WTC11 (cell line): ENCODE measurements at regions not wholly inside any gene's neighbourhood (a gene's known extent, or its start where the extent isn't known, plus 50 kb on each side); places are given as distances from the start of the nearest gene placed in this dataset.

ENCODE experiments used
- ATAC-seq: fragments of 200-7000 bp; cut with Tn5 transposase; 2 replicates; pipeline ENCODE4 v1.10.0; 2021; ENCODE audit warnings: mild to moderate bottlenecking, moderate library complexity
- CTCF ChIA-PET: fragments of 300-600 bp; sonication (Branson Sonifier 250); formaldehyde crosslinking; loops from one replicate; lab custom pipeline; 2021; ENCODE audit warnings: antibody characterized with exemption; lab: Charles Lee
- POLR2A ChIA-PET: fragments of 350-600 bp; sonication (Branson Sonifier 250); formaldehyde crosslinking; loops from one replicate; lab custom pipeline; 2021; ENCODE audit warnings: antibody characterized with exemption; lab: Charles Lee
- DNase-seq: peaks from one replicate; pipeline ENCODE4 v3.0.0; 2021; ENCODE audit warnings: low spot score
- H3K27ac Mint-ChIP-seq: 2 replicates; pipeline ENCODE4 v1.8.0; 2021; ENCODE audit warnings: mixed read lengths
- H3K27me3 Mint-ChIP-seq: 2 replicates; pipeline ENCODE4 v1.8.0; 2021; ENCODE audit warnings: low read depth, mild to moderate bottlenecking, moderate library complexity, mixed read lengths
- H3K36me3 Mint-ChIP-seq: 2 replicates; pipeline ENCODE4 v1.8.0; 2021; ENCODE audit warnings: mixed read lengths
- H3K4me1 Mint-ChIP-seq: 2 replicates; pipeline ENCODE4 v1.8.0; 2022; ENCODE audit warnings: mixed read lengths
- H3K4me3 Mint-ChIP-seq: 2 replicates; pipeline ENCODE4 v1.8.0; 2021; ENCODE audit warnings: mild to moderate bottlenecking, moderate library complexity, mixed read lengths
- H3K9me3 Mint-ChIP-seq: 2 replicates; pipeline ENCODE4 v1.8.0; 2021; ENCODE audit warnings: mixed read lengths
- ATF2 ChIP-seq: sonication (generic); formaldehyde crosslinking; IDR thresholded peaks from 2 replicates; pipeline ENCODE4 v1.8.1; 2022; ENCODE audit warnings: low read depth, missing genetic modification reagents, borderline replicate concordance
- E2F4 ChIP-seq: sonication (generic); formaldehyde crosslinking; IDR thresholded peaks from 2 replicates; pipeline ENCODE4 v1.8.1; 2022; ENCODE audit warnings: low read depth, mild to moderate bottlenecking, moderate library complexity, missing genetic modification reagents, borderline replicate concordance
- FOXK1 ChIP-seq: sonication (generic); formaldehyde crosslinking; IDR thresholded peaks from 2 replicates; pipeline ENCODE4 v1.8.0; 2022; ENCODE audit warnings: mild to moderate bottlenecking, moderate library complexity, missing genetic modification reagents
- NFATC4 ChIP-seq: fragments of 250-450 bp; sonication (Bioruptor Pico); IDR thresholded peaks from 2 replicates; pipeline ENCODE4 v1.9.0; 2021; ENCODE audit warnings: mild to moderate bottlenecking
- NR1H2 ChIP-seq: sonication (generic); formaldehyde crosslinking; IDR thresholded peaks from 2 replicates; pipeline ENCODE4 v1.9.0; 2021; ENCODE audit warnings: mild to moderate bottlenecking, moderate library complexity, missing genetic modification reagents
- NR2C2 ChIP-seq: sonication (generic); formaldehyde crosslinking; IDR thresholded peaks from 2 replicates; pipeline ENCODE4 v1.8.0; 2022; ENCODE audit warnings: mild to moderate bottlenecking, missing genetic modification reagents
- RORB ChIP-seq: fragments of 250-450 bp; sonication (Bioruptor Pico); IDR thresholded peaks from 2 replicates; pipeline ENCODE4 v1.9.0; 2021; ENCODE audit warnings: mild to moderate bottlenecking
- TF ChIP-seq, protein P1 (sequence below): sonication (generic); formaldehyde crosslinking; IDR thresholded peaks from 2 replicates; pipeline ENCODE4 v1.8.0; 2022; ENCODE audit warnings: missing genetic modification reagents
- TF ChIP-seq, protein P2 (sequence below): fragments of 250-450 bp; sonication (Bioruptor Pico); IDR thresholded peaks from 2 replicates; pipeline ENCODE4 v1.9.0; 2021; ENCODE audit warnings: mild to moderate bottlenecking

GRCh38 chr22:27633296-27633871, 168.2 kb downstream of the MN1 start:
- ChIA-PET CTCF (no interaction called here), POLR2A (interaction anchor here (0.6 kb wide), 1 partner anchor 177 kb away, joined by 3 read pairs; no protein-coding TSS in a partner anchor)
- Mint-ChIP-seq H3K27ac (0 out of 2 replicates have a peak overlapping the region, but pooled peaks have one; percentile 13), H3K4me1 (peaks cover 34% of the 10 kb centered on the region), H3K9me3 (peaks cover 3% of the 10 kb centered on the region), H3K36me3 (no peaks in the 10 kb centered on the region; the same call in 1 of the 2 replicates), H3K4me3 (no peak overlapping the region), H3K27me3 (no peaks in the 10 kb centered on the region; the same call in 1 of the 2 replicates)
- DNase-seq, result no peak
- TF ChIP-seq RORB (CRISPR knock-in tag), result no peak
- TF ChIP-seq, protein P1, sequence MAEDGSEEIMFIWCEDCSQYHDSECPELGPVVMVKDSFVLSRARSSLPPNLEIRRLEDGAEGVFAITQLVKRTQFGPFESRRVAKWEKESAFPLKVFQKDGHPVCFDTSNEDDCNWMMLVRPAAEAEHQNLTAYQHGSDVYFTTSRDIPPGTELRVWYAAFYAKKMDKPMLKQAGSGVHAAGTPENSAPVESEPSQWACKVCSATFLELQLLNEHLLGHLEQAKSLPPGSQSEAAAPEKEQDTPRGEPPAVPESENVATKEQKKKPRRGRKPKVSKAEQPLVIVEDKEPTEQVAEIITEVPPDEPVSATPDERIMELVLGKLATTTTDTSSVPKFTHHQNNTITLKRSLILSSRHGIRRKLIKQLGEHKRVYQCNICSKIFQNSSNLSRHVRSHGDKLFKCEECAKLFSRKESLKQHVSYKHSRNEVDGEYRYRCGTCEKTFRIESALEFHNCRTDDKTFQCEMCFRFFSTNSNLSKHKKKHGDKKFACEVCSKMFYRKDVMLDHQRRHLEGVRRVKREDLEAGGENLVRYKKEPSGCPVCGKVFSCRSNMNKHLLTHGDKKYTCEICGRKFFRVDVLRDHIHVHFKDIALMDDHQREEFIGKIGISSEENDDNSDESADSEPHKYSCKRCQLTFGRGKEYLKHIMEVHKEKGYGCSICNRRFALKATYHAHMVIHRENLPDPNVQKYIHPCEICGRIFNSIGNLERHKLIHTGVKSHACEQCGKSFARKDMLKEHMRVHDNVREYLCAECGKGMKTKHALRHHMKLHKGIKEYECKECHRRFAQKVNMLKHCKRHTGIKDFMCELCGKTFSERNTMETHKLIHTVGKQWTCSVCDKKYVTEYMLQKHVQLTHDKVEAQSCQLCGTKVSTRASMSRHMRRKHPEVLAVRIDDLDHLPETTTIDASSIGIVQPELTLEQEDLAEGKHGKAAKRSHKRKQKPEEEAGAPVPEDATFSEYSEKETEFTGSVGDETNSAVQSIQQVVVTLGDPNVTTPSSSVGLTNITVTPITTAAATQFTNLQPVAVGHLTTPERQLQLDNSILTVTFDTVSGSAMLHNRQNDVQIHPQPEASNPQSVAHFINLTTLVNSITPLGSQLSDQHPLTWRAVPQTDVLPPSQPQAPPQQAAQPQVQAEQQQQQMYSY, result peak; percentile 89
- ATAC-seq, result no peak

DNA sequence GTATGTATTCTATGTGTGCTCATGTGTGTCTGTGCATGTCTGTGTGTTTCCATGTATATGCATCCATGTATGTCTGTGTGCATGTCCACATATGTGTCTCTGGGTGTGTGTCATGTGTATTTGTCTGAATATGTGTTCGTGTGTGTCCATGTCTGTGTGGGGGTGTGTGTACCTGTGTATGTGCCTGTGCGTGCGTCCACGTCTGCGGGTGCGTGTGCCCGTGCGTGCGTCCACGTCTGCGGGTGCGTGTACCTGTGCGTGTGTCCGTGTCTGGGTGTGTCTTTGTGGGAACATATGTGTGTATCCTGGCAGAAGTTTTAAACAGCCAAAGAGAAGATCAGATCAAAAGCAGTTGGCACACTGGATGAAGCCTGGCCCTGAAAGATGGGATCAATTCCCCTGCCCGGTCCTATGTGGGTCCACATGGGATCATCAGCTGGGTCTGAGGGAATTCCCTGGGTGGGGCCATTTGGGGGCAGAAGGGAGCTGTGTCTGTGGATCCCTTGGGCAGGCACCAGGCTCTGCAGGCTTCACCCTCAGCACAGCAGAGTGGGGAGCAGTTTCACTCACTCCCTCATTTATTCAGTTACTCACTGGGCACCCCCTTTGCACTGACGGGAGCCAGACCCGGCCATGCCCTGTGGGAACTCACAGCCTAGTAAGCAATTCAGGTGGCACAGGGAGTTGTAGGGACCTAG, 167.4 kb downstream of the MN1 start:
- TF ChIP-seq, protein P2, sequence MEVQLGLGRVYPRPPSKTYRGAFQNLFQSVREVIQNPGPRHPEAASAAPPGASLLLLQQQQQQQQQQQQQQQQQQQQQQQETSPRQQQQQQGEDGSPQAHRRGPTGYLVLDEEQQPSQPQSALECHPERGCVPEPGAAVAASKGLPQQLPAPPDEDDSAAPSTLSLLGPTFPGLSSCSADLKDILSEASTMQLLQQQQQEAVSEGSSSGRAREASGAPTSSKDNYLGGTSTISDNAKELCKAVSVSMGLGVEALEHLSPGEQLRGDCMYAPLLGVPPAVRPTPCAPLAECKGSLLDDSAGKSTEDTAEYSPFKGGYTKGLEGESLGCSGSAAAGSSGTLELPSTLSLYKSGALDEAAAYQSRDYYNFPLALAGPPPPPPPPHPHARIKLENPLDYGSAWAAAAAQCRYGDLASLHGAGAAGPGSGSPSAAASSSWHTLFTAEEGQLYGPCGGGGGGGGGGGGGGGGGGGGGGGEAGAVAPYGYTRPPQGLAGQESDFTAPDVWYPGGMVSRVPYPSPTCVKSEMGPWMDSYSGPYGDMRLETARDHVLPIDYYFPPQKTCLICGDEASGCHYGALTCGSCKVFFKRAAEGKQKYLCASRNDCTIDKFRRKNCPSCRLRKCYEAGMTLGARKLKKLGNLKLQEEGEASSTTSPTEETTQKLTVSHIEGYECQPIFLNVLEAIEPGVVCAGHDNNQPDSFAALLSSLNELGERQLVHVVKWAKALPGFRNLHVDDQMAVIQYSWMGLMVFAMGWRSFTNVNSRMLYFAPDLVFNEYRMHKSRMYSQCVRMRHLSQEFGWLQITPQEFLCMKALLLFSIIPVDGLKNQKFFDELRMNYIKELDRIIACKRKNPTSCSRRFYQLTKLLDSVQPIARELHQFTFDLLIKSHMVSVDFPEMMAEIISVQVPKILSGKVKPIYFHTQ (CRISPR knock-in tag), result no peak
- TF ChIP-seq ATF2 (CRISPR knock-in tag), result no peak
- no peak for TF ChIP-seq NR2C2
- no peak for TF ChIP-seq NR1H2 (CRISPR knock-in tag)
- TF ChIP-seq FOXK1 (CRISPR knock-in tag), result no peak
- TF ChIP-seq E2F4, result no peak
- Mint-ChIP-seq H3K4me3 (no peak overlapping the region), H3K4me1 (peaks cover 37% of the 10 kb centered on the region), H3K9me3 (peaks cover under 1% of the 10 kb centered on the region), H3K27ac (peak overlapping the region; percentile 28; the same call in 1 of the 2 replicates), H3K27me3 (no peaks in the 10 kb centered on the region), H3K36me3 (no peaks in the 10 kb centered on the region; the same call in 1 of the 2 replicates)
- DNase-seq (no peak), ATAC-seq (no peak)
- ChIA-PET CTCF (interaction anchor here (1.4 to 2.3 kb wide), 2 partner anchors 7 to 48 kb away, joined by 3 to 5 read pairs; no protein-coding TSS in a partner anchor), POLR2A (no interaction called here)

GRCh38 chr22:27635435-27635834, 166.1 kb downstream of the MN1 start:
- CTCF ChIA-PET, result interaction anchor here (2.3 kb wide), 1 partner anchor 9 kb away, joined by 5 read pairs; no protein-coding TSS in a partner anchor
- no peak overlapping the region for H3K27ac Mint-ChIP-seq

More at GRCh38 chr22:27635435-27635834, 166.1 kb downstream of the MN1 start:
- no peaks in the 10 kb centered on the region for H3K27me3 Mint-ChIP-seq
- no peaks in the 10 kb centered on the region for H3K9me3 Mint-ChIP-seq
- no peak overlapping the region for H3K4me3 Mint-ChIP-seq
- DNase-seq, result no peak
- POLR2A ChIA-PET, result no interaction called here
- peaks cover 40% of the 10 kb centered on the region for H3K4me1 Mint-ChIP-seq
- no peaks in the 10 kb centered on the region for H3K36me3 Mint-ChIP-seq
- no peak for TF ChIP-seq NFATC4 (CRISPR knock-in tag)
- no peak for ATAC-seq
